ENCODE measurements at regions not wholly inside any gene's neighbourhood (a gene's known extent, or its start where the extent isn't known, plus 50 kb on each side); places are given as distances from the start of the nearest gene placed in this dataset.

DNA sequence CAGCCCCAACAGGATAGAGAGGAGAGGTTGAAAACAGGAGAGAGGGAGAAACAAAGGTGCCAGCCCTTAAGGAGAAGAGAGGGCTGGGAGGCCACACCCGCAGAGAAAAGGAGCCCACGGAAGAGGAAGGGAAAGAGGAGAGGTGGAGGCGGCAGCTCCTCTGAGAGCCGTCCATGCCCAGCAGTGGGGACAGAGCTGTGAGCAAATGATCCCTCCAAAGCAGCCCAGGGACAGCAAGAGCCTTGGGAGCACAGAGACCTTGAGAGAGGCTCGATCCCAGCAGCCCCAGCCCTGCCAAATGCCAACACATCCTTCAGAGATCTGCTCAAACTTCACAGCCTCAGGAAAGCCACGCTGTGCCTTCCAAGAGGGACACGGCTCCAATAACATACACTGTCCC, 66.7 kb upstream of the CORO2B start:
- Mint-ChIP-seq H3K4me3 (ENCODE audit: unreplicated experiment) (peak overlapping the region; percentile 78), H3K36me3 (ENCODE audit: low read depth) (peaks cover 12% of the 10 kb centered on the region), H3K27ac (ENCODE audit: unreplicated experiment) (peak overlapping the region; percentile 96), H3K9me3 (ENCODE audit: low read depth) (peaks cover 4% of the 10 kb centered on the region), H3K27me3 (ENCODE audit: low read depth) (no peaks in the 10 kb centered on the region), H3K4me1 (ENCODE audit: low read depth) (peaks cover 64% of the 10 kb centered on the region)
- no peak for DNase-seq (ENCODE audit: low spot score)
- TF ChIP-seq, protein P1, sequence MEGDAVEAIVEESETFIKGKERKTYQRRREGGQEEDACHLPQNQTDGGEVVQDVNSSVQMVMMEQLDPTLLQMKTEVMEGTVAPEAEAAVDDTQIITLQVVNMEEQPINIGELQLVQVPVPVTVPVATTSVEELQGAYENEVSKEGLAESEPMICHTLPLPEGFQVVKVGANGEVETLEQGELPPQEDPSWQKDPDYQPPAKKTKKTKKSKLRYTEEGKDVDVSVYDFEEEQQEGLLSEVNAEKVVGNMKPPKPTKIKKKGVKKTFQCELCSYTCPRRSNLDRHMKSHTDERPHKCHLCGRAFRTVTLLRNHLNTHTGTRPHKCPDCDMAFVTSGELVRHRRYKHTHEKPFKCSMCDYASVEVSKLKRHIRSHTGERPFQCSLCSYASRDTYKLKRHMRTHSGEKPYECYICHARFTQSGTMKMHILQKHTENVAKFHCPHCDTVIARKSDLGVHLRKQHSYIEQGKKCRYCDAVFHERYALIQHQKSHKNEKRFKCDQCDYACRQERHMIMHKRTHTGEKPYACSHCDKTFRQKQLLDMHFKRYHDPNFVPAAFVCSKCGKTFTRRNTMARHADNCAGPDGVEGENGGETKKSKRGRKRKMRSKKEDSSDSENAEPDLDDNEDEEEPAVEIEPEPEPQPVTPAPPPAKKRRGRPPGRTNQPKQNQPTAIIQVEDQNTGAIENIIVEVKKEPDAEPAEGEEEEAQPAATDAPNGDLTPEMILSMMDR (IDR thresholded peaks at IDR 0.05) = no peak

- H3K4me3 Mint-ChIP-seq (ENCODE audit: unreplicated experiment) = peak overlapping the region; percentile 78
- peak overlapping the region; percentile 96 for H3K27ac Mint-ChIP-seq (ENCODE audit: unreplicated experiment)
- TF ChIP-seq, protein P1 (IDR thresholded peaks at IDR 0.05) = no peak
- no peak for DNase-seq (ENCODE audit: low spot score)
- peaks cover 12% of the 10 kb centered on the region for H3K36me3 Mint-ChIP-seq (ENCODE audit: low read depth)
- H3K9me3 Mint-ChIP-seq (ENCODE audit: low read depth) = peaks cover 4% of the 10 kb centered on the region
- no peaks in the 10 kb centered on the region for H3K27me3 Mint-ChIP-seq (ENCODE audit: low read depth)
- H3K4me1 Mint-ChIP-seq (ENCODE audit: low read depth) = peaks cover 70% of the 10 kb centered on the region
Observed at GRCh38 chr15:68512598-68512997, 66.2 kb upstream of the CORO2B start.

DNA sequence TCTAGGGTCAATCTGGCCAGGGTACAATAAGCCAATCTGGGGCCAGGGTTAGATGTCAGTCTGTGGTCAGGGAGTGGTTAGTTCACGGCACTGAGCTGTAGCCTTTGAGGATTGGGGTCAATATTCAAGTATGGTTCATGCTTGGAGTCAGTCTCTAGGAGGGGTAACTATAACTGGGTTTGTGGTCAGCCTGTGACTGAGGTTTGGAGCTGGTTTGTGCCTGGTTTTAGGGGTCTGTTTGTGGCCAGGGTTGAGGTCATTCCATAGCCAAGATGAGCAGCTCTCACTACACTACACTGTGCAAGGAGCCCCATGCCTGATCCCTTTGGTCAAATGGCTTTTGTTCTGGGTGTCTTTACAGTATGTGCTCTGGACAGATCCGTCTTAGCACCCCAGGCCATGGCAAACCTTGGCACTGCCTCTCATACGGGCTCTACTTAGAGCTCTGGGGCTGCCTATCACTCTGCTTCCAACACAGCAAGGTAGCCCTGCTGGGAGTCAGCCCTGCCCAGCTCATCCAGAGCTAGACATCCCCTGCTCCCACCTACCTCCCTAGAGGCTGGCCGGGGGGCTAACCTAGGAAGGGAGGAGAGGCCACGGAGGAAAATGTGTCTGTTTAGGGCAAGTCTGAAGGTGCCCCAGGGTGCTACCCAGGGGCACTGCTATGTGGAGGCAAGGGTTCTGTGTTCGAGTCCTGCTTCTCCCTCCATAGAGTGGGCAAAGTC, 63.3 kb upstream of the CORO2B start:
- Mint-ChIP-seq H3K27ac (ENCODE audit: unreplicated experiment) (peak overlapping the region; percentile 93), H3K9me3 (ENCODE audit: low read depth) (peaks cover 4% of the 10 kb centered on the region), H3K4me1 (ENCODE audit: low read depth) (peaks cover 92% of the 10 kb centered on the region), H3K36me3 (ENCODE audit: low read depth) (peaks cover 12% of the 10 kb centered on the region), H3K4me3 (ENCODE audit: unreplicated experiment) (peak overlapping the region; percentile 78), H3K27me3 (ENCODE audit: low read depth) (no peaks in the 10 kb centered on the region)
- no peak for DNase-seq (ENCODE audit: low spot score)
- TF ChIP-seq, protein P1 (IDR thresholded peaks at IDR 0.05) = no peak

DNA sequence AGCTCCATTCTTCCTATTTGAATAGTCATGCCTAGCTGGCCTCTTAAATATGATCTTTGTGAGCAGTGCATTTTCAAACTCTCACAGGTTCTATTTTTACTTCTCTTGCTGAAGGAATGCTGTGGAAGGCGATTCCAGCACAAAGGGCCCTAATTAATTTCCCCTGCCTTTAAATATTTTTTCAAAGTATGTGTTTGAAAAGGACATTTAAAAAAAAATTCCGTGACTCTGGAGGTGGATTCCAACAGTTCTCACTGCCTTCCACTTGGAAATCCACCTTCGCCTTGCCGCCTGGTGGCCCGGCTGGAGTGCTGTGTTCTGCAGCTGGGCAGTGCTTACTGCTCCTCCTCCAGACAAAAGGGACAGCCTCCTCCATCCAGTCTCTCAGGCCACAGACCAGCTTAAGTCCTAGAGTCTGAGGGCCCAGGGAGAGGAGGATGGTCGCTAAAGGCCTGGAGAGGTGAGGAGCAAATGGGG, 61.5 kb upstream of the CORO2B start:
- no peaks in the 10 kb centered on the region for H3K27me3 Mint-ChIP-seq (ENCODE audit: low read depth)
- peaks cover 4% of the 10 kb centered on the region for H3K9me3 Mint-ChIP-seq (ENCODE audit: low read depth)
- H3K4me1 Mint-ChIP-seq (ENCODE audit: low read depth) = peaks cover 91% of the 10 kb centered on the region
- no peak for DNase-seq (ENCODE audit: low spot score)
- TF ChIP-seq, protein P1 (IDR thresholded peaks at IDR 0.05) = peak; percentile 79
- H3K36me3 Mint-ChIP-seq (ENCODE audit: low read depth) = peaks cover 12% of the 10 kb centered on the region
- peak overlapping the region; percentile 78 for H3K4me3 Mint-ChIP-seq (ENCODE audit: unreplicated experiment)
- H3K27ac Mint-ChIP-seq (ENCODE audit: unreplicated experiment) = peak overlapping the region; percentile 93

DNA sequence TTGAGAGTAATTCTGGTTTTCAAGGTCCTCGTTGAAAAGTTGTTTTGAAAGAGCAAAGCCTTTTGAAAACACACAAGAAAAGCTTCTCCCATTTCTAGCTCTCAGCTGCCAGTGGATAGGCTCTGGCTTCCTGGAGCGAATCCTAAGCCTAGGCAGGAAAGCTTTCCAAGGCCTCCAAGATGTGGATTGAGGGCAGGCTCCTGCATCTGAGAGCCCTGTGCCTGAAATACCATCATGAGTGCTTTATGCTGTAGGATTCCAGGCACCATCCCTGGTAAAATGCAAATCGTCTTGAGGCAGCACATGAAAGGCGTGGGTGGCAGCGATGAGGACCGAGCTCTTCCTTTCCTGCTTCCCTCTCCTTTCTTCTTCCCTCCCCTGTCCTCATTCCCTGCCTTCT, 60.7 kb upstream of the CORO2B start:
- TF ChIP-seq, protein P1 (IDR thresholded peaks at IDR 0.05) = no peak
- Mint-ChIP-seq H3K27me3 (ENCODE audit: low read depth) (no peaks in the 10 kb centered on the region), H3K36me3 (ENCODE audit: low read depth) (peaks cover 15% of the 10 kb centered on the region), H3K4me3 (ENCODE audit: unreplicated experiment) (peak overlapping the region; percentile 78), H3K9me3 (ENCODE audit: low read depth) (peaks cover 7% of the 10 kb centered on the region), H3K4me1 (ENCODE audit: low read depth) (peaks cover 91% of the 10 kb centered on the region), H3K27ac (ENCODE audit: unreplicated experiment) (peak overlapping the region; percentile 93)
- DNase-seq (ENCODE audit: low spot score) = no peak

Measured in chondrocyte (in vitro differentiated cells).